Fibroblast of lung (primary cell): ENCODE measurements at regions not wholly inside any gene's neighbourhood (a gene's known extent, or its start where the extent isn't known, plus 50 kb on each side); places are given as distances from the start of the nearest gene placed in this dataset.
A peak's percentile ranks its signal among the peaks of the same experiment; 100 is the strongest.

Experiments used
- DNase-seq, 2 donors: peaks; one replicate each; pipeline versions ENCODE4 v3.0.0 to v3.0.0-alpha.2; 2010; ENCODE audit warnings: low read depth in 2 of 2
- H2AFZ ChIP-seq: 2 replicates; pipeline ENCODE4 v1.5.1; 2012; ENCODE audit warnings: low read length, control low read depth, inconsistent platforms
- H3K27ac ChIP-seq: 2 replicates; pipeline ENCODE4 v1.5.1; 2011; ENCODE audit warnings: low read length, control low read depth; ENCODE audit not compliant: insufficient read depth
- H3K27me3 ChIP-seq: 2 replicates; pipeline ENCODE4 v1.5.1; 2011; ENCODE audit warnings: mild to moderate bottlenecking, low read length; ENCODE audit not compliant: control insufficient read depth, insufficient read depth
- H3K36me3 ChIP-seq: 2 replicates; pipeline ENCODE4 v1.5.1; 2011; ENCODE audit warnings: low read length; ENCODE audit not compliant: control insufficient read depth, insufficient read depth
- H3K4me1 ChIP-seq: 2 replicates; pipeline ENCODE4 v1.5.1; 2011; ENCODE audit warnings: low read length; ENCODE audit not compliant: control insufficient read depth, insufficient read depth; ENCODE audit errors: extremely low read depth
- H3K4me2 ChIP-seq: 2 replicates; pipeline ENCODE4 v1.5.1; 2011; ENCODE audit warnings: low read length, control low read depth; ENCODE audit not compliant: insufficient read depth; ENCODE audit errors: extremely low read depth
- H3K4me3 ChIP-seq, 4 experiments: fragments of 200-600 bp in 1 of 4; sonication (generic) in 1 of 4; replicated peaks in 1 of 4; 2 replicates each; pipeline ENCODE4 v1.5.1; 2011 to 2016; ENCODE audit warnings: low read length in 4 of 4, low read depth in 3 of 4, mild to moderate bottlenecking in 3 of 4, control low read depth in 2 of 4, inconsistent platforms in 1 of 4, mixed read lengths in 1 of 4; ENCODE audit not compliant: insufficient read depth in 1 of 4; ENCODE audit errors: control extremely low read depth in 1 of 4
- H3K79me2 ChIP-seq: 2 replicates; pipeline ENCODE4 v1.5.1; 2012; ENCODE audit warnings: mild to moderate bottlenecking, low read length, inconsistent platforms; ENCODE audit not compliant: control insufficient read depth, insufficient read depth
- H3K9ac ChIP-seq: 2 replicates; pipeline ENCODE4 v1.5.1; 2011; ENCODE audit warnings: mild to moderate bottlenecking, low read length, control low read depth; ENCODE audit not compliant: insufficient read depth
- H3K9me3 ChIP-seq: 2 replicates; pipeline ENCODE4 v1.5.1; 2012; ENCODE audit warnings: low read depth, low read length; ENCODE audit not compliant: control insufficient read depth, insufficient read depth
- H4K20me1 ChIP-seq: 2 replicates; pipeline ENCODE4 v1.5.1; 2011; ENCODE audit warnings: low read length; ENCODE audit not compliant: control insufficient read depth, insufficient read depth; ENCODE audit errors: extremely low read depth
- CTCF ChIP-seq, 2 donors: IDR thresholded peaks in 1 of 2; conservative IDR thresholded peaks in 1 of 2; 1 replicate in 1 of 2; 2 replicates in 1 of 2; pipeline ENCODE4 v1.5.1; 2011 to 2012; ENCODE audit warnings: low read length in 2 of 2, control low read depth in 1 of 2, inconsistent platforms in 1 of 2, low read depth in 1 of 2, mild to moderate bottlenecking in 1 of 2
- EZH2 ChIP-seq: IDR thresholded peaks from 2 replicates; pipeline ENCODE4 v1.5.1; 2012; ENCODE audit warnings: low read length, control low read depth, mild to moderate bottlenecking; ENCODE audit errors: missing control alignments

DNA sequence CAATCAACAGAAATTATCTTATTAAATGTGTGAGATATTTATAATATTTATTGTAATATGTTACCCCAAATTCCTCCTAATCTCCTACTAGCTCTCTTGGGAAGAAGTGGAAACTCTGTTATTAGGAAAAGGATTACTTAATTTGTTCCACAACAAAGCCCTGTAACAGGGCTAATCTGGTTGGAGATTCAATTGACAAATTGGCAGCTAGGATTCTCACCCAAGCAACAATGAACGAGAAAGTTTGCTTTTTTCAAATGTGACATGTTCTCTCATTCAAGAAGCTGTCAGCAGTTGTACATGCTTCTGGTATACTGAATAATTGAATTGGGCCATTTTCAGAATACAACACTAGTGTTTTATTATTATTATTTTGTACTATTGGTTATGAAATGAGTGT is 367.9 kb upstream of the ADGRL4 start:
- no peaks in the 10 kb centered on the region for H3K4me1 ChIP-seq
- no peaks in the 10 kb centered on the region for H3K79me2 ChIP-seq
- H3K4me2 ChIP-seq, result no peak overlapping the region
- H3K36me3 ChIP-seq, result no peaks in the 10 kb centered on the region
- no peak overlapping the region for H3K27ac ChIP-seq
- no peaks in the 10 kb centered on the region for H3K27me3 ChIP-seq
- H3K4me3 ChIP-seq, result no peak overlapping the region
- DNase-seq, result no peak
- H3K9me3 ChIP-seq, result no peaks in the 10 kb centered on the region
- H2AFZ ChIP-seq, result no peak overlapping the region
- no peaks in the 10 kb centered on the region for H4K20me1 ChIP-seq
- H3K9ac ChIP-seq, result no peak overlapping the region
- TF ChIP-seq EZH2 (no peak), CTCF (conservative IDR thresholded peaks at IDR 0.05 in 1 of 2, IDR thresholded peaks at IDR 0.05 in 1 of 2; ENCODE audit: low read depth in 1 of 2, low read length in 2 of 2) (no peak)

GRCh38 chr1:79373481-79374125 is 367.1 kb upstream of the ADGRL4 start:
- H3K4me3 ChIP-seq, result no peak overlapping the region
- no peaks in the 10 kb centered on the region for H3K36me3 ChIP-seq
- no peaks in the 10 kb centered on the region for H4K20me1 ChIP-seq
- H3K4me2 ChIP-seq, result no peak overlapping the region
- DNase-seq, result peak; percentile 23 to 26
- H3K4me1 ChIP-seq, result no peaks in the 10 kb centered on the region
- no peaks in the 10 kb centered on the region for H3K79me2 ChIP-seq
- H3K27ac ChIP-seq, result no peak overlapping the region
- TF ChIP-seq EZH2 (no peak), CTCF (conservative IDR thresholded peaks at IDR 0.05 in 1 of 2, IDR thresholded peaks at IDR 0.05 in 1 of 2; ENCODE audit: low read depth in 1 of 2, low read length in 2 of 2) (no peak)
- H3K9ac ChIP-seq, result no peak overlapping the region
- H2AFZ ChIP-seq, result no peak overlapping the region
- H3K27me3 ChIP-seq, result no peaks in the 10 kb centered on the region
- H3K9me3 ChIP-seq, result no peaks in the 10 kb centered on the region

- H3K4me2 ChIP-seq, result no peak overlapping the region
- no peaks in the 10 kb centered on the region for H3K4me1 ChIP-seq
- no peaks in the 10 kb centered on the region for H3K9me3 ChIP-seq
- no peak for TF ChIP-seq EZH2
- no peak for TF ChIP-seq CTCF (conservative IDR thresholded peaks at IDR 0.05 in 1 of 2, IDR thresholded peaks at IDR 0.05 in 1 of 2; ENCODE audit: low read depth in 1 of 2, low read length in 2 of 2)
- no peaks in the 10 kb centered on the region for H3K27me3 ChIP-seq
- H3K79me2 ChIP-seq, result no peaks in the 10 kb centered on the region
- H3K4me3 ChIP-seq, result no peak overlapping the region
- no peaks in the 10 kb centered on the region for H4K20me1 ChIP-seq
- H3K36me3 ChIP-seq, result no peaks in the 10 kb centered on the region
- no peak overlapping the region for H3K9ac ChIP-seq
- DNase-seq, result no peak
- no peak overlapping the region for H2AFZ ChIP-seq
- H3K27ac ChIP-seq, result no peak overlapping the region
Observed at GRCh38 chr1:79371802-79372201, 365.3 kb upstream of the ADGRL4 start.
